ENCODE measurements at regions not wholly inside any gene's neighbourhood (a gene's known extent, or its start where the extent isn't known, plus 50 kb on each side); places are given as distances from the start of the nearest gene placed in this dataset.

- DNase-seq (ENCODE audit: low spot score), result no peak
- no peak for TF ChIP-seq CTCF (IDR thresholded peaks at IDR 0.05; ENCODE audit: extremely low read depth, insufficient read depth, missing control alignments)
- in situ Hi-C loops (cut with MboI; ENCODE audit: low pct_unique_long_range_greater_than_20kb, low sequenced_read_pairs, unreplicated experiment), result no loop called here
Measured at GRCh38 chr14:106487600-106487999, 961.2 kb downstream of the TMEM121 start.

GRCh38 chr14:106488291-106488690, 961.9 kb downstream of the TMEM121 start:
- in situ Hi-C loops (cut with MboI; ENCODE audit: low pct_unique_long_range_greater_than_20kb, low sequenced_read_pairs, unreplicated experiment), result no loop called here
- TF ChIP-seq CTCF (IDR thresholded peaks at IDR 0.05; ENCODE audit: extremely low read depth, insufficient read depth, missing control alignments), result no peak
- no peak for DNase-seq (ENCODE audit: low spot score)

GRCh38 chr14:106489112-106489881, 962.9 kb downstream of the TMEM121 start:
- no peak for TF ChIP-seq CTCF (IDR thresholded peaks at IDR 0.05; ENCODE audit: extremely low read depth, insufficient read depth, missing control alignments)
- DNase-seq (ENCODE audit: low spot score), result no peak
- in situ Hi-C loops (cut with MboI; ENCODE audit: low pct_unique_long_range_greater_than_20kb, low sequenced_read_pairs, unreplicated experiment), result no loop called here

GRCh38 chr14:106490442-106490841, 964.1 kb downstream of the TMEM121 start:
- TF ChIP-seq CTCF (IDR thresholded peaks at IDR 0.05; ENCODE audit: extremely low read depth, insufficient read depth, missing control alignments), result no peak
- no peak for DNase-seq (ENCODE audit: low spot score)
- in situ Hi-C loops (cut with MboI; ENCODE audit: low pct_unique_long_range_greater_than_20kb, low sequenced_read_pairs, unreplicated experiment), result no loop called here

GRCh38 chr14:106491851-106492250, 965.5 kb downstream of the TMEM121 start:
- DNase-seq (ENCODE audit: low spot score), result no peak
- peak; percentile 57 for TF ChIP-seq CTCF (IDR thresholded peaks at IDR 0.05; ENCODE audit: extremely low read depth, insufficient read depth, missing control alignments)
- in situ Hi-C loops (cut with MboI; ENCODE audit: low pct_unique_long_range_greater_than_20kb, low sequenced_read_pairs, unreplicated experiment), result no loop called here

- in situ Hi-C loops (cut with MboI; ENCODE audit: low pct_unique_long_range_greater_than_20kb, low sequenced_read_pairs, unreplicated experiment), result no loop called here
- no peak for TF ChIP-seq CTCF (IDR thresholded peaks at IDR 0.05; ENCODE audit: extremely low read depth, insufficient read depth, missing control alignments)
- no peak for DNase-seq (ENCODE audit: low spot score)
Measured at GRCh38 chr14:106493962-106494823, 967.8 kb downstream of the TMEM121 start.
